ENCODE measurements at regions not wholly inside any gene's neighbourhood (a gene's known extent, or its start where the extent isn't known, plus 50 kb on each side); places are given as distances from the start of the nearest gene placed in this dataset.

GRCh38 chr1:222098404-222098803, 356.5 kb upstream of the DUSP10 start:
- no peak for DNase-seq (ENCODE audit: low read depth, low spot score)
- H3K4me3 ChIP-seq (ENCODE audit: low read length) = no peak overlapping the region

- H3K4me3 ChIP-seq (ENCODE audit: low read length) = no peak overlapping the region
- DNase-seq (ENCODE audit: low read depth, low spot score) = no peak
Measured at GRCh38 chr1:222097588-222097987, 355.7 kb upstream of the DUSP10 start.

GRCh38 chr1:222096883-222097282, 355.0 kb upstream of the DUSP10 start:
- no peak overlapping the region for H3K4me3 ChIP-seq (ENCODE audit: low read length)
- DNase-seq (ENCODE audit: low read depth, low spot score) = no peak

GRCh38 chr1:222096476-222096772, 354.5 kb upstream of the DUSP10 start:
- DNase-seq (ENCODE audit: low read depth, low spot score) = no peak
- no peak overlapping the region for H3K4me3 ChIP-seq (ENCODE audit: low read length)

GRCh38 chr1:222095606-222096475, 354.0 kb upstream of the DUSP10 start:
- peak; percentile 45 for DNase-seq (ENCODE audit: low read depth, low spot score)
- H3K4me3 ChIP-seq (ENCODE audit: low read length) = no peak overlapping the region

- H3K4me3 ChIP-seq (ENCODE audit: low read length) = no peak overlapping the region
- no peak for DNase-seq (ENCODE audit: low read depth, low spot score)
Measured at GRCh38 chr1:222093518-222093917, 351.6 kb upstream of the DUSP10 start.

- DNase-seq (ENCODE audit: low read depth, low spot score) = no peak
- H3K4me3 ChIP-seq (ENCODE audit: low read length) = no peak overlapping the region
Measured at GRCh38 chr1:222090103-222090502, 348.2 kb upstream of the DUSP10 start.

GRCh38 chr1:222087221-222087920, 345.5 kb upstream of the DUSP10 start:
- H3K4me3 ChIP-seq (ENCODE audit: low read length) = no peak overlapping the region
- DNase-seq (ENCODE audit: low read depth, low spot score) = no peak

- DNase-seq (ENCODE audit: low read depth, low spot score) = no peak
- H3K4me3 ChIP-seq (ENCODE audit: low read length) = no peak overlapping the region
Measured at GRCh38 chr1:222084996-222085395, 343.1 kb upstream of the DUSP10 start.

GRCh38 chr1:222084048-222084447, 342.2 kb upstream of the DUSP10 start:
- DNase-seq (ENCODE audit: low read depth, low spot score) = no peak
- H3K4me3 ChIP-seq (ENCODE audit: low read length) = no peak overlapping the region

GRCh38 chr1:222081859-222082258, 340.0 kb upstream of the DUSP10 start:
- no peak for DNase-seq (ENCODE audit: low read depth, low spot score)

GRCh38 chr1:222079566-222079965, 337.7 kb upstream of the DUSP10 start:
- no peak overlapping the region for H3K4me3 ChIP-seq (ENCODE audit: low read length)
- DNase-seq (ENCODE audit: low read depth, low spot score) = no peak

More at GRCh38 chr1:222081859-222082258, 340.0 kb upstream of the DUSP10 start:
- H3K4me3 ChIP-seq (ENCODE audit: low read length) = no peak overlapping the region

- no peak for DNase-seq (ENCODE audit: low read depth, low spot score)
- no peak overlapping the region for H3K4me3 ChIP-seq (ENCODE audit: low read length)
Measured at GRCh38 chr1:222077206-222077605, 335.3 kb upstream of the DUSP10 start.

GRCh38 chr1:222074317-222074716, 332.4 kb upstream of the DUSP10 start:
- no peak for DNase-seq (ENCODE audit: low read depth, low spot score)
- H3K4me3 ChIP-seq (ENCODE audit: low read length) = no peak overlapping the region

GRCh38 chr1:222073307-222073995, 331.6 kb upstream of the DUSP10 start:
- H3K4me3 ChIP-seq (ENCODE audit: low read length) = no peak overlapping the region
- no peak for DNase-seq (ENCODE audit: low read depth, low spot score)

- no peak overlapping the region for H3K4me3 ChIP-seq (ENCODE audit: low read length)
- DNase-seq (ENCODE audit: low read depth, low spot score) = no peak
Measured at GRCh38 chr1:222071387-222071786, 329.5 kb upstream of the DUSP10 start.

GRCh38 chr1:222068937-222069336, 327.0 kb upstream of the DUSP10 start:
- no peak for DNase-seq (ENCODE audit: low read depth, low spot score)
- H3K4me3 ChIP-seq (ENCODE audit: low read length) = no peak overlapping the region

- DNase-seq (ENCODE audit: low read depth, low spot score) = no peak
- no peak overlapping the region for H3K4me3 ChIP-seq (ENCODE audit: low read length)
Measured at GRCh38 chr1:222068101-222068500, 326.2 kb upstream of the DUSP10 start.

- no peak overlapping the region for H3K4me3 ChIP-seq (ENCODE audit: low read length)
- DNase-seq (ENCODE audit: low read depth, low spot score) = no peak
Measured at GRCh38 chr1:222066539-222066938, 324.6 kb upstream of the DUSP10 start.

GRCh38 chr1:222065234-222065633, 323.3 kb upstream of the DUSP10 start:
- no peak overlapping the region for H3K4me3 ChIP-seq (ENCODE audit: low read length)
- no peak for DNase-seq (ENCODE audit: low read depth, low spot score)
